ENCODE measurements at regions not wholly inside any gene's neighbourhood (a gene's known extent, or its start where the extent isn't known, plus 50 kb on each side); places are given as distances from the start of the nearest gene placed in this dataset.
"Not testable (repeated sequence)": the region's sequence is repeated elsewhere in the genome, so short reads cannot be mapped to it uniquely, and the experiment has no call there.

DNA sequence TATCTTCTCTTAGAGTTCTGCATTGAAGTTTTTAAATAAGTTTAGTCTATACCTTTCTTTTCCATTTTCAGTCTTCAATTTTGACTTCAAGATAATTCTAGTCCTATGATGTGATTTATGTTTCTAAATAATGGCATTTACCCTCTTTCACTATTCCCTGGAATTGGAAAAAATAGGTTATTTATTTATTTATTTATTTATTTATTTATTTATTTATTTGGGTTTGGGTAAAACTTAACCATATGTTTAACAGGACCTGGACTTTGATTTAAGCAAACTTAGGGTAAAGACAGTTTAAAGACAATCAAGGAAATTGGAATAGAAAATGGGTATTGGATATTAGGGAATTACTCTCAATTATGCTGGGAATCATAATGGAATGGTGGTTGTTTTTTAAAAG, 182.1 kb downstream of the RPIA start:
- DNase-seq (ENCODE audit: low read depth, low spot score) = no peak
- Histone ChIP-seq H3K27me3 (ENCODE audit: insufficient read depth, insufficient read length) (no peaks in the 10 kb centered on the region), H3K36me3 (ENCODE audit: insufficient read depth, insufficient read length, low read length) (no peaks in the 10 kb centered on the region), H3K9me3 (ENCODE audit: insufficient read depth, low read length) (no peaks in the 10 kb centered on the region), H3K4me3 (ENCODE audit: insufficient read length, low read depth) (no peak overlapping the region), H3K9ac (ENCODE audit: insufficient read length, low read depth) (no peak overlapping the region), H3K4me1 (ENCODE audit: insufficient read depth, insufficient read length) (no peaks in the 10 kb centered on the region)
- TF ChIP-seq YY1 (IDR thresholded peaks at IDR 0.05; ENCODE audit: insufficient read depth, insufficient read length) = no peak
- no peak for TF ChIP-seq ZNF274 (IDR thresholded peaks at IDR 0.05; ENCODE audit: low read depth, low read length)
- no peak for TF ChIP-seq SUZ12 (IDR thresholded peaks at IDR 0.05; ENCODE audit: extremely low read depth, insufficient read depth, insufficient read length)

DNA sequence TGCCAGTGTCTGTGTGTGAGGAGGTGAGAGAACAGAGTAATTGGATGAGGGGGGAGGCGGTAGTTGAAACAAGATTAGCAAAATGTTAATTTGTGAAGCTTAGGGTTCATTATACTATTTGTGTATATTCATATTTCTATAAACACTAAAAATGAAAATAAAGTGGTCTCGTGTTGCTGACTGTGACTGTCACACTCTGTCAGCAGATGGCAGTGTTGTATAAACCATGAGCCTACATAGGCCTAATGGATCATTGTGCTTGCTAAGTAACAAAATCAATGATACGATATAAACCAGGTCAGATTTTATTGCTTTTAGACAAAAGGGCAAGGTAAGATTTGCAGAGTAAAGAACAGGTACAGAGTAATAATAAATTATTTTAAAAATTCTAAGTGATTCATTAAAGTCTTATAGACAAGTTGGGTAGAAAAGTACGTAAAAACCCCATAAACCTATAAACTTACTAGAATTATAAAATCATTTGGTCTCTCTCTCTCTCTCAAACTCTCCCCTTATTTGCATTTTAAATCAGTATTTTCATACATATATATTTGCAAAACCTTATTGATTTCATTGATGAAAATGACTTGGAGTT, 182.7 kb downstream of the RPIA start:
- no peaks in the 10 kb centered on the region for H3K4me1 ChIP-seq (ENCODE audit: insufficient read depth, insufficient read length)
- DNase-seq (ENCODE audit: low read depth, low spot score) = peak; percentile 43
- no peak overlapping the region for H3K9ac ChIP-seq (ENCODE audit: insufficient read length, low read depth)
- H3K36me3 ChIP-seq (ENCODE audit: insufficient read depth, insufficient read length, low read length) = no peaks in the 10 kb centered on the region
- H3K4me3 ChIP-seq (ENCODE audit: insufficient read length, low read depth) = no peak overlapping the region
- TF ChIP-seq SUZ12 (IDR thresholded peaks at IDR 0.05; ENCODE audit: extremely low read depth, insufficient read depth, insufficient read length) (no peak), YY1 (IDR thresholded peaks at IDR 0.05; ENCODE audit: insufficient read depth, insufficient read length) (no peak), ZNF274 (IDR thresholded peaks at IDR 0.05; ENCODE audit: low read depth, low read length) (no peak)
- no peaks in the 10 kb centered on the region for H3K27me3 ChIP-seq (ENCODE audit: insufficient read depth, insufficient read length)
- H3K9me3 ChIP-seq (ENCODE audit: insufficient read depth, low read length) = no peaks in the 10 kb centered on the region

DNA sequence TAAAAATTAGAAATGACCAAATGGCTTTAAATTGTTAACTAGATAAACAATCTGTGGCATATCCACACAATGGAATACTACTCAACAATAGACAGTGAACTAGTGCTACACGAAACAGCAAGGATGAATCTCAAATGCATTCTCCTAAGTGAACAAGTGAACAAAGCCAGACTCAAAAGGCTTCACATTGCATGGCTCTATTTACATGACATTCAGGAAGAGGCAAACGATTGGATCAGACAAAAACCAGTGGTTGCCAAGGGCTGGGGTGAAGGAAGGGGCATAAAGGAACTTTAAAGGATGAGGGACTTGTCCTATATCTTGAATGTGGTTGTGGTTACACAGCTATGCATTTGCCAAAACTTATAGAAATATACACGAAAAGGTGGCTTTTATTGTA, 184.3 kb downstream of the RPIA start:
- Histone ChIP-seq H3K4me1 (ENCODE audit: insufficient read depth, insufficient read length) (no peaks in the 10 kb centered on the region), H3K36me3 (ENCODE audit: insufficient read depth, insufficient read length, low read length) (no peaks in the 10 kb centered on the region), H3K9me3 (ENCODE audit: insufficient read depth, low read length) (no peaks in the 10 kb centered on the region), H3K9ac (ENCODE audit: insufficient read length, low read depth) (no peak overlapping the region), H3K4me3 (ENCODE audit: insufficient read length, low read depth) (no peak overlapping the region), H3K27me3 (ENCODE audit: insufficient read depth, insufficient read length) (no peaks in the 10 kb centered on the region)
- no peak for DNase-seq (ENCODE audit: low read depth, low spot score)
- no peak for TF ChIP-seq SUZ12 (IDR thresholded peaks at IDR 0.05; ENCODE audit: extremely low read depth, insufficient read depth, insufficient read length)
- TF ChIP-seq ZNF274 (IDR thresholded peaks at IDR 0.05; ENCODE audit: low read depth, low read length) = no peak
- no peak for TF ChIP-seq YY1 (IDR thresholded peaks at IDR 0.05; ENCODE audit: insufficient read depth, insufficient read length)

DNA sequence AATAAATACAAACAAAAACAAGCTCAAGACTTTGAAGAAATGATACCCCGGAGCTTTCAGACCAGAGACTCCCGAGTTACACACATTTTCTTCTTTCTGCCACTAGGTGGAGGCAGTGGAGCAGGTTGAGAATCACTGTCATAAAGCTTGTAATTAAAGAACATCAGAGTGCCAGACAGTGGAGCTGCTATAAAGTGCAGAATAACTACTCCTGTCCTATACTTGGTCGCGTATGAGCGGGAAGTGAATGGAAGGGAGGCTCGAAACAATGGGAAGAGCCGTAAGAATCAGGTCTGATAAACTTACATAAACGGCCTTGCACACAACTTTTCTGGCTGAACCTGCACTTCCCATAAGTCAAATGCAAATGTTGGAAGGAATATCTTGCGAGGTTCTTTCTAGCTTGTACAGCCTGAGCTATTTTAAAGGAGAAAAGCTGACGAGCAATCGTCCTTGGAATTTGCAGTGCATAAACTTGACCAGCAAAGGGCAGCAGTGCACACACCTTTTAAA, 189.0 kb downstream of the RPIA start:
- no peaks in the 10 kb centered on the region for H3K4me1 ChIP-seq (ENCODE audit: insufficient read depth, insufficient read length)
- H3K36me3 ChIP-seq (ENCODE audit: insufficient read depth, insufficient read length, low read length) = no peaks in the 10 kb centered on the region
- H3K9me3 ChIP-seq (ENCODE audit: insufficient read depth, low read length) = no peaks in the 10 kb centered on the region
- no peak overlapping the region for H3K4me3 ChIP-seq (ENCODE audit: insufficient read length, low read depth)
- peak; percentile 43 for DNase-seq (ENCODE audit: low read depth, low spot score)
- TF ChIP-seq YY1 (IDR thresholded peaks at IDR 0.05; ENCODE audit: insufficient read depth, insufficient read length) = no peak
- H3K9ac ChIP-seq (ENCODE audit: insufficient read length, low read depth) = no peak overlapping the region
- H3K27me3 ChIP-seq (ENCODE audit: insufficient read depth, insufficient read length) = no peaks in the 10 kb centered on the region

DNA sequence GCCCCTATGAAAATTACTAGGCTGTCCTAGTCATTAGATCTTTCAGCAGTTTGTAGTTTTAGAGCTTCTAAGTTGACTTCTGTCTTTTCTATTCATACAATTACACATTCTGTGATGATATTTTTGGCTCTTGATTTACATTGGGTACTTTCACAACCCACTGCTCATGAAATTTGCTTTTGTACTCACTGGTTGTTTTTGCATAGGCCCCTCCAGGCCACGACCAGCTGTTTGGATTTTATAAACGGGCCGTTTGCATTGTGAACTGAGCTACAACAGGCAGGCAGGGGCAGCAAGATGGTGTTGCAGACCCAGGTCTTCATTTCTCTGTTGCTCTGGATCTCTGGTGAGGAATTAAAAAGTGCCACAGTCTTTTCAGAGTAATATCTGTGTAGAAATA, 193.8 kb downstream of the RPIA start:
- Histone ChIP-seq H3K36me3 (ENCODE audit: insufficient read depth, insufficient read length, low read length) (no peaks in the 10 kb centered on the region), H3K9me3 (ENCODE audit: insufficient read depth, low read length) (no peaks in the 10 kb centered on the region), H3K4me1 (ENCODE audit: insufficient read depth, insufficient read length) (no peaks in the 10 kb centered on the region), H3K4me3 (ENCODE audit: insufficient read length, low read depth) (no peak overlapping the region), H3K27me3 (ENCODE audit: insufficient read depth, insufficient read length) (no peaks in the 10 kb centered on the region), H3K9ac (ENCODE audit: insufficient read length, low read depth) (no peak overlapping the region)
- DNase-seq (ENCODE audit: low read depth, low spot score) = no peak
- TF ChIP-seq ZNF274 (IDR thresholded peaks at IDR 0.05; ENCODE audit: low read depth, low read length) (no peak), SUZ12 (IDR thresholded peaks at IDR 0.05; ENCODE audit: extremely low read depth, insufficient read depth, insufficient read length) (no peak), YY1 (IDR thresholded peaks at IDR 0.05; ENCODE audit: insufficient read depth, insufficient read length) (no peak)

DNA sequence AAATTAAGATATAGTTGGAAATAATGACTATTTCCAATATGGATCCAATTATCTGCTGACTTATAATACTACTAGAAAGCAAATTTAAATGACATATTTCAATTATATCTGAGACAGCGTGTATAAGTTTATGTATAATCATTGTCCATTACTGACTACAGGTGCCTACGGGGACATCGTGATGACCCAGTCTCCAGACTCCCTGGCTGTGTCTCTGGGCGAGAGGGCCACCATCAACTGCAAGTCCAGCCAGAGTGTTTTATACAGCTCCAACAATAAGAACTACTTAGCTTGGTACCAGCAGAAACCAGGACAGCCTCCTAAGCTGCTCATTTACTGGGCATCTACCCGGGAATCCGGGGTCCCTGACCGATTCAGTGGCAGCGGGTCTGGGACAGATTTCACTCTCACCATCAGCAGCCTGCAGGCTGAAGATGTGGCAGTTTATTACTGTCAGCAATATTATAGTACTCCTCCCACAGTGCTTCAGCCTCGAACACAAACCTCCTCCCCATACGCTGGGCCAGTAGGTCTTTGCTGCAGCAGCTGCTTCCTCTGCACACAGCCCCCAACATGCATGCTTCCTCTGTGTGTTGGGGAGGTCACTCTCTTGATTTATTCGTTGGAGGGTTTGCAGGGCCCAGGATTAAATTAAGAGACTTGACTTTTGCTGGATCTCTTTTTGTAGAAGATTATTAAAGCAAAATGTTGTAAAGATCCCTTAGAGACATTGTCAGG, 194.4 kb downstream of the RPIA start:
- Histone ChIP-seq H3K4me3 (ENCODE audit: insufficient read length, low read depth) (no peak overlapping the region), H3K9ac (ENCODE audit: insufficient read length, low read depth) (no peak overlapping the region), H3K9me3 (ENCODE audit: insufficient read depth, low read length) (no peaks in the 10 kb centered on the region), H3K4me1 (ENCODE audit: insufficient read depth, insufficient read length) (no peaks in the 10 kb centered on the region), H3K27me3 (ENCODE audit: insufficient read depth, insufficient read length) (no peaks in the 10 kb centered on the region), H3K36me3 (ENCODE audit: insufficient read depth, insufficient read length, low read length) (no peaks in the 10 kb centered on the region)
- no peak for TF ChIP-seq ZNF274 (IDR thresholded peaks at IDR 0.05; ENCODE audit: low read depth, low read length)
- no peak for TF ChIP-seq YY1 (IDR thresholded peaks at IDR 0.05; ENCODE audit: insufficient read depth, insufficient read length)
- TF ChIP-seq SUZ12 (IDR thresholded peaks at IDR 0.05; ENCODE audit: extremely low read depth, insufficient read depth, insufficient read length) = no peak
- DNase-seq (ENCODE audit: low read depth, low spot score) = no peak

DNA sequence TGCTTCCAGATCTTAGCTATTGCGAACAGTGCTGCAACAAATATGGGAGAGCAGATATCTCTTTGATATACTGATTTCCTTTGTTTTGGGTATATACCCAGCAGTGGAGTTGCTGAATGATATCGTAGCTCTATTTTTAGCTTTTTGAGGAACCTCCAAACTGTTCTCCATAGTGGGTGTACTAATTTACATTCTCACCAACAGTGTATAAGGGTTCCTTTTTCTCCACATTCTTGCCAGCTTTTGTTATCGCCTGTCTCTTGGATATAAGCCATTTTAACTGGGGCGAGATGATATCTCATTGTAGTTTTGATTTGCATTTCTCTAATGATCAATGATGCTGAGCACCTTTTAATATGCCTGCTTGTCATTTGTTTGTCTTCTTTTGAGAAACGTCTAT, 196.0 kb downstream of the RPIA start:
- DNase-seq (ENCODE audit: low read depth, low spot score); H3K27me3 ChIP-seq (ENCODE audit: insufficient read depth, insufficient read length); H3K4me1 ChIP-seq (ENCODE audit: insufficient read depth, insufficient read length); H3K9ac ChIP-seq (ENCODE audit: insufficient read length, low read depth); H3K9me3 ChIP-seq (ENCODE audit: insufficient read depth, low read length); H3K36me3 ChIP-seq (ENCODE audit: insufficient read depth, insufficient read length, low read length); H3K4me3 ChIP-seq (ENCODE audit: insufficient read length, low read depth): not testable (repeated sequence)

Data from NT2/D1 (cell line).